HUES64 (cell line): ENCODE measurements at regions not wholly inside any gene's neighbourhood (a gene's known extent, or its start where the extent isn't known, plus 50 kb on each side); places are given as distances from the start of the nearest gene placed in this dataset.

Experiments used
- H3K27ac ChIP-seq: 2 replicates; pipeline ENCODE4 v1.7.0; 2013; ENCODE audit warnings: low read depth, low read length, inconsistent platforms
- H3K27me3 ChIP-seq: 2 replicates; pipeline ENCODE4 v1.6.1; 2013; ENCODE audit warnings: mild to moderate bottlenecking, low read length; ENCODE audit not compliant: insufficient read depth
- H3K36me3 ChIP-seq: 2 replicates; pipeline ENCODE4 v1.6.1; 2013; ENCODE audit warnings: mild to moderate bottlenecking, low read length; ENCODE audit not compliant: insufficient read depth
- H3K4me1 ChIP-seq: 2 replicates; pipeline ENCODE4 v1.6.1; 2013; ENCODE audit warnings: mild to moderate bottlenecking, low read length, moderate library complexity; ENCODE audit not compliant: insufficient read depth
- H3K4me3 ChIP-seq: 2 replicates; pipeline ENCODE4 v1.5.1; 2013; ENCODE audit warnings: mild to moderate bottlenecking, low read length, moderate library complexity
- H3K9ac ChIP-seq: 2 replicates; pipeline ENCODE4 v1.6.1; 2013; ENCODE audit warnings: mild to moderate bottlenecking, low read depth, low read length
- H3K9me3 ChIP-seq: 2 replicates; pipeline ENCODE4 v1.6.1; 2013; ENCODE audit warnings: low read depth, low read length; ENCODE audit not compliant: insufficient read depth
- WGBS: fragments of 150-250, 120-280 bp; methylation state at CpG from one replicate; pipeline ENCODE4 v1.1.7; 2013; ENCODE audit warnings: missing lambda C conversion rate; 5-methylcytosine and 5-hydroxymethylcytosine counted together

DNA sequence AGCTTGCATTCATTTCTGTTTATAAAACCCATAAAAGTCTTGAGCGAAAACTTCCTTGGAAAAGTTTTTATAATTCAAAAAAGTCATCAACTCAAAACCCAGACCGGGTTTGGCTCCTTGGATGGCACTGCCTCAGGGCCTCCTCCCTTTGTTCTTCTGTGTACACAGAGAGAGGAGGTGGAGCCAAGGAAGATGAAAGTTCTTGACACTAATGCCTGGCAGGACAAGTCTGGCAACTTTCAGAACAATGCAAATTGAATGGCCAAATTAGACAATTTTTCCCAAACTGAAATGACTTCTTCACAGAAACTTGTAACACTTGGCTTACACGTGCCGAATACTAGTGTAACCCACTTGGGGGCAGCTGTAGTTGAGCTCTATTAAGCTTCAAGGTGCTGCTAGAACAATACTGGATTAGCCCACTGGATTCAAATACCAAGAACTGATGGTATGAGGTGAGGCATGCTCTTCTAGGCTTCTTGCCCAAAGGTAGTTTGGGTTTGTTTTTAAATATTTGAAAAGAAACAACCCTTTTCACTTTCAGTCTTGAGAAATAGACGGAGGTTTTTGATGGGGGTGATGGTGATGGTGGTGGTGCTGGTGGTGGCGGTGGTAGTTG, 86.6 kb upstream of the FRMD6 start:
- H3K4me1 ChIP-seq: peaks cover 10% of the 10 kb centered on the region
- no peak overlapping the region for H3K4me3 ChIP-seq
- no peaks in the 10 kb centered on the region for H3K9me3 ChIP-seq
- H3K27ac ChIP-seq: no peak overlapping the region
- H3K27me3 ChIP-seq: no peaks in the 10 kb centered on the region
- WGBS: 79% methylated on average over 5 of the region's 6 CpGs
- H3K36me3 ChIP-seq: no peaks in the 10 kb centered on the region
- no peak overlapping the region for H3K9ac ChIP-seq

DNA sequence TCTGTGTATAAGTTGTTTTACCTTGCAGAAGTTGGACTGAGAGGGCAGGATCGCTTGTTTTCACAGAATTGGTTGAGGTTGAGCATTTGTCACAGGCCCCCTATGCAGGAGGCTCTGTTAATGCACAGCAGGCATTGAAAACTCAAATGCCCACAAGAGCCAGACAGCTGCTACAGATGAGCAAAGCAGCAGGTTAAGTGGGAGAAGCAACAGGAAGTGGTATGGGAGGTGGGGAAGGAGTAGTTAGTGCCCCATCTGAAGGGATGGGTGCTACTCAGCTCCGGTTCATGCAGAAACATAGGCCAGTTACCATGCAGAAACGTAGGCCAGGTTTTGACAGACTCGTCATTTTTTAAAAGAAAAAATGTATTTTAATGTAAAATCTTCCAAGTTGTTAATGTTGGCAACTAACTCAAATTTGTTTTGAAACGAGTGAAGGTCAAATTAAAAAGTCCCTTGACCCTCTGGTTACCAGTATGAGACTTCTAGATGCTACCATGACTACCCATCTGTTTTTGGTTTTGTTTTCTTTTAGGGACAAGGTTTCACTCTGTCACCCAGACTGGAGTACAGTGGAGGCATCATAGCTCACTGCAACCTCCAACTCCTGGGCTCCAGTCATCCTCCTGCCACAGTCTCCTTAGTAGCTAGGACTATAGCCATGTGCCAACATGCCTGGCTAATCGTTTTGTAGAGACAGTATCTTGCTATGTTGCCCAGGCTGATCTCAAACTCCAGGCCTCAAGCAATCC, 84.7 kb upstream of the FRMD6 start:
- Histone ChIP-seq H3K9ac (no peak overlapping the region), H3K4me1 (peaks cover 10% of the 10 kb centered on the region), H3K27me3 (no peaks in the 10 kb centered on the region), H3K4me3 (no peak overlapping the region), H3K9me3 (no peaks in the 10 kb centered on the region), H3K27ac (no peak overlapping the region), H3K36me3 (no peaks in the 10 kb centered on the region)
- 83% methylated on average over 6 of the region's 6 CpGs for WGBS

DNA sequence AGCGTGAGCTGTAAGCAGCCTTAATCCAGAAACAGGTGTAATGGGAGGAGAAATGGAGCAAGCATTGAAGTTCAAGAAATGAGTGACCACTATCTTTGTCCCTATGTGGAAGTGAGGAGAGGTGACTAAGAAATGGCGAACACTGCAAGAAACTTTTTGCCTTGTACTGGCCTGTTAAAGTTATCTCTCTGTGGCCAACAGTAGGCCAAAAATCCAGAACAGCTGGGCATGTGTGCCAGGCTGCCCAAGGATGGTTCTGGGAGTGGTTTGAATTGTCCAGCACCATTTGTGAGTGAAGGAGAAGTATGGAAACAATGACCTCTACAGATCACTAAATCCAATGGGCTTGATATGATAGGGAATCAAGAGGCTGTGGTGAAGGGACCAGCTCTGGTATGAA, 83.3 kb upstream of the FRMD6 start:
- Histone ChIP-seq H3K27ac (no peak overlapping the region), H3K27me3 (no peaks in the 10 kb centered on the region), H3K9ac (no peak overlapping the region), H3K9me3 (no peaks in the 10 kb centered on the region), H3K4me1 (peaks cover 10% of the 10 kb centered on the region), H3K4me3 (no peak overlapping the region), H3K36me3 (no peaks in the 10 kb centered on the region)
- WGBS: 89% methylated on average over 2 of the region's 2 CpGs

DNA sequence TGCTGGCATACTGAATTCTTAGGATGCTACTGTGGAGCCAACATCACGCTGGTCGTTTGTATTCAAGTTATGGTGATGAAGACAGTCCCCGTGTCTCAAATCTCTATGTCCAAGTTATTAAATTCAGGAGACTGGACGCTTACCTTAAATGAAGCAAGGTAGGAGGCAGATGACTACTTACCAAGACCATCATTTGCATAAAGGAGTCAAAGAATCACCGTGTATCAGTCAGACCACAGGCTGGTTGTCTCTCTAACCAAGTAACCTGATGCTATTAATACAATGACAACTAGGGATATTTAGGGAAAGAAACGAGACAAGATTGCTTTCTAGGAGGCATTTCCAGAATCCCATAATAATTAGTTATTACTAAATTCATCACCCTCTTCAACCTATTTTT, 78.1 kb upstream of the FRMD6 start:
- Histone ChIP-seq H3K27ac (no peak overlapping the region), H3K9ac (no peak overlapping the region), H3K9me3 (no peaks in the 10 kb centered on the region), H3K4me1 (peaks cover 18% of the 10 kb centered on the region), H3K27me3 (no peaks in the 10 kb centered on the region), H3K4me3 (no peak overlapping the region), H3K36me3 (no peaks in the 10 kb centered on the region)
- 93% methylated on average over 6 of the region's 6 CpGs for WGBS

DNA sequence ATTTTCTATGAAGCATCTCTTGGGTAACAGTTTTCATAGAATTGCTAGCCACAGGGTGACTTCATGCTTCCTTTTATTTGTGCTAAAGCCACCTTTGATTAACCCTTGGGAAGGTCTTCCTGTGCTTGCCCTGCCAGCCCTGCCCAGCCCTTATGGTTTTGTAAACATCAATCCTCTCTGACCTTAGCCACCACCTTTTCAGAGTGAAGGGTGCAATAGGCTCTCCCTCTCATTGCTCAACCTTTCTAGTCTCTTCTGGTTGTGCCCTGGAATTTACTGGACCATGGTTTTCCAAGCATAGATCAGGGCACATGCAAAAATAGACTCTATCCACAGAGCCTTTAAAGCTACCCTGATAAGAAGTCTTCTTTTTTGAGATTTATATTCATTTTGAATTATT, 77.7 kb upstream of the FRMD6 start:
- Histone ChIP-seq H3K4me1 (peaks cover 18% of the 10 kb centered on the region), H3K27ac (no peak overlapping the region), H3K9ac (no peak overlapping the region), H3K27me3 (no peaks in the 10 kb centered on the region), H3K36me3 (no peaks in the 10 kb centered on the region), H3K4me3 (no peak overlapping the region), H3K9me3 (no peaks in the 10 kb centered on the region)

DNA sequence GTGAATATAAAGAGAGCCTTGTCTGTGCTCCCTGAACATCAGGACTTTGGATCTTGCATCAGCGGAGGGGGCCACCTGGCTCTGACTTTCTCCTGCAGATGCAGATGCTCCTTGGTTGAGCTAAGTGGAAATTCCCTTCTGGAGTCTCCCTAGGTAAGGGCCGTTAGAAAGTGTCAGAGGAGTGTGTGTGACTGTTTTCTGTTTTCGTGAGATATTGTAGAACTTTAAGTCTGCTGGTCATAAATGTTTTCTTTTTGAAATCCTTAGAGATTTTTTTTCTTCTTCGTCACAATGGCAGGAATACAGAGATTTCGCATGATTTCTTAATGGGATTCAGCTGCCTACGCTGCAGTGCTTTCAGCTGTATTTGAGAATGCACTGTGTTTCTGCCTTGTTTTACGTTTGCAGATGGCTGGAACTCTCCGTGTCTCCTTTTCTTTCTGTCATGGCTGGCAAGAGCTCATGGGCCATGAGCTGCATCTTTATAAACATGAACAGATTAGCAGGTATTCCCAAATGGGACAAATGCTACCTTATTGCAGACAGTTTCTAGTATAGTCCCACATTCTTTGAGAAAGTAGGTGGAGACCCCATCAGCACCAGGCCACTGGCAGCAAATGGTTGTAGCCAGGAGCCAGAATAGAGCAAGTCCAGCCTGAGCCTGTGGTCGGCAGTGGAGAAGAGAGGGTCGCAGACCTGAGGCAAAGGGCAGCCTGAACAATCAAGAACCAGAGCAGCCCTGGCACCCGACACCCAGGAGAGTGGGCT, 76.2 kb upstream of the FRMD6 start:
- WGBS: 80% methylated on average over 11 of the region's 11 CpGs
- Histone ChIP-seq H3K4me3 (no peak overlapping the region), H3K9ac (no peak overlapping the region), H3K36me3 (no peaks in the 10 kb centered on the region), H3K27me3 (no peaks in the 10 kb centered on the region), H3K27ac (no peak overlapping the region), H3K9me3 (no peaks in the 10 kb centered on the region), H3K4me1 (peaks cover 18% of the 10 kb centered on the region)

DNA sequence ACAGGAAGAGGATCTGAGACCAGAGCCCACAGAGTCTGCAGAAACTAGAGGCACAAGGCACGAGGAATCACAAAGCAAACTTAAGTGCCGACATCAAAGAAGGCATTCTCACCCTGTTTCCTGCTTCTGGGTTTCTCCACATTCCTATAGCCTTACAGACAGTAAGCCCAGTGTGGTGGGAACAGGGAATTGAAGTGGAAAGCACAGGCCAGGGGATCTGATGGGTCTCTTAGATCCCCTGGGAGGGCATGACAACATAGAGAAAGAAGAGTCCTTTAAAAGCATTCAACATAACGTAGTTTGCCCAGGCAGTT, 75.6 kb upstream of the FRMD6 start:
- no peak overlapping the region for H3K4me3 ChIP-seq
- H3K27ac ChIP-seq: no peak overlapping the region
- H3K4me1 ChIP-seq: peaks cover 18% of the 10 kb centered on the region
- H3K36me3 ChIP-seq: no peaks in the 10 kb centered on the region
- 59% methylated on average over 3 of the region's 3 CpGs for WGBS
- H3K9ac ChIP-seq: no peak overlapping the region
- H3K27me3 ChIP-seq: no peaks in the 10 kb centered on the region
- no peaks in the 10 kb centered on the region for H3K9me3 ChIP-seq

DNA sequence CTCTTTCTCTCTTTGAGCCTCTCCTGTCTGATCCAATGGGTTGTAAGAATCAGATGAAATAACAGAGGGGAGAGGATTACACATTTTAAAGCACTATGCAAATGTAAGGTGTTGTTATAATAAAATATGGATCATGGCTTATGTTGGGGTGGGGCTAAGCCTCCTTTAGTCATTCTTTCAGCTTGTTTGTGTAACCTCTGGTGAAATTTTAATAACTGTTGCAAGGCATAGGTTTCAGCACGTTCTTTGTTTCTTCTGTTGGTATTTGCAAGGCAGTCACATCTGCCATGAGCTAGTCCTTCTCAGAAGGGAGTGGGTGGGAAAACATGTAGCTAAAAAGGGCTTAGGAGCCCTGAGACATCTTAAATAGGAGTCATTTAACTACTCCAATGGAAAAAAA, 74.8 kb upstream of the FRMD6 start:
- Histone ChIP-seq H3K9me3 (no peaks in the 10 kb centered on the region), H3K27me3 (no peaks in the 10 kb centered on the region), H3K27ac (no peak overlapping the region), H3K4me3 (no peak overlapping the region), H3K36me3 (no peaks in the 10 kb centered on the region), H3K9ac (no peak overlapping the region), H3K4me1 (peaks cover 18% of the 10 kb centered on the region)
- 92% methylated on average over 1 of the region's 1 CpG for WGBS

DNA sequence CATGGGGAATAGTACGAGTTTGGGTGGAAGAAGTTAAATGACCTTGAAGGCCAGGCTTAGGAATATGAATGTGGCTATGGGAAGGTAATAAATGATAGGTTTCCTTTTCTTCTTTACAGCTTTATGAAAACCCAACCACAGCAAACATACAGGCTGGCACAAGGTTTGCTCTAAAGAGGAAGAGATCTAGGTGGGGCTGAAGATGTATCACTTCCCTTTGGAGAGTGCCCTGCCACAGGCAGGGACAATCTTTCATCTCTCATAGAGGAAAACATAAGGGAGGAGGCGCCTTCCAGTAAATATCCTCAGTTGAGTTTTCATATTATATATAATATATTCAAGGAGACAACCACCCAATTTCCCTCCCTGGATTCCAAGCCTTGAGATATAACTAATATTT, 72.9 kb upstream of the FRMD6 start:
- no peaks in the 10 kb centered on the region for H3K27me3 ChIP-seq
- no peak overlapping the region for H3K9ac ChIP-seq
- no peak overlapping the region for H3K4me3 ChIP-seq
- H3K36me3 ChIP-seq: no peaks in the 10 kb centered on the region
- peaks cover 18% of the 10 kb centered on the region for H3K4me1 ChIP-seq
- WGBS: 85% methylated on average over 1 of the region's 2 CpGs
- no peaks in the 10 kb centered on the region for H3K9me3 ChIP-seq
- H3K27ac ChIP-seq: no peak overlapping the region

DNA sequence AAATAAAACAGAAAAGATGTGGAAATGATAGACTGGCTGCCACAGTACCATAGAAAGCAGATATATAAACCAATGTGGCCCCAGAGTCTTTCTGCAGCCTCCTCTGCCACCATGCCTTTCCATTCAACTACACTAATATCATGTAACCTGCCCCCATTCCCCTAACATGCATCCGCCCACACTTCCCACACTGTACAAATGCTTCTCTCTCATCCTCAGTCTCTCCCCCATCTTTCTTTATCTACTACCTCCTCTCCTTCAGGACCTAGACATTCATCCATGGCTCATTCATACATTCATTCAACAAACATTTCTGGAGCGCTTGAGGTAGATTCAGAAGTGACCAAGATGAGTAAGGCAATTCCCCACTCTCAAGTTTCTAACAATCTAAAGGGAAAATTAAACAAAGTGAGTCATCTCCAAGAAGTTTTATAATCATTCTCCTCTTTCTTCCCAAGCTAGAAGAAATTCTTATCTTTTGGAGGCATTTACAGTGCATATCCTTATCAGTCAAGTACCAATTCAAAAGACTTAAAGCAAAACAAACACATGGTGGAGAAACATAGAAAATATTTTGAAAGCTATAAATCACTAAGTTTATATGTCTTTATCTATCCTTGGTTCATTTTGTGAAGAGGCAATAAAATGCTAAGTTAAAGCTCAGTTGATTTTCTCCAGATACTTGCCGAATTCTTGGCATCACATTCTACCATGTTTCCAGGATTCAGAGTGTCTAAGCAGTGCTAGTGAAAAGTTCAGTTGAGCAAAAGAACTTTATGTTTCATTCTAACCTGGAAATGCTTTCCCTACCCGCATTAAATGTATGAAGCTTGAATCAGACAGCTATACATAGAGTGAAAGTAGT, 70.5 kb upstream of the FRMD6 start:
- Histone ChIP-seq H3K4me1 (peaks cover 6% of the 10 kb centered on the region), H3K27ac (no peak overlapping the region), H3K27me3 (no peaks in the 10 kb centered on the region), H3K9ac (no peak overlapping the region), H3K9me3 (no peaks in the 10 kb centered on the region), H3K36me3 (no peaks in the 10 kb centered on the region), H3K4me3 (no peak overlapping the region)
- whole genome bisulfite sequencing: 92% methylated on average over 3 of the region's 4 CpGs

DNA sequence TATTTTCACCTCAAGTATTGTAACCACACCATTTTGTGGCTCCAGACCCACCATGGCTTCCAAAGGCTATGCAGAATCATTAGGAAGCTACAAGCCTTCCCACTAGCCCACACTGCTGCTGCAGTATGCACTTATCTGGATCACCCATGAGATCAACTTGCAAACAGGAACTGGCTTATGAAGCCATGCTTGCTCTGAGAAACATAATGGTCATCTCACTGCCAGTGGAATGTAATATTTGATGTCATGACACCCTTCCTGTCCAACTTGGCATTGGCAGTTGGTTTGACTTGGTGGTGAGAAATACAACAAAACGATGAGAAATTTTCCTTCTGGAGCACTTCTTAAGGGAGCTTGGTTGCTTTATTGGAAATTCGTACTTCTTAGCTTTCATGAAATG, 69.3 kb upstream of the FRMD6 start:
- H3K27me3 ChIP-seq: no peaks in the 10 kb centered on the region
- WGBS: 88% methylated on average over 2 of the region's 2 CpGs
- H3K9me3 ChIP-seq: no peaks in the 10 kb centered on the region
- H3K36me3 ChIP-seq: no peaks in the 10 kb centered on the region
- no peak overlapping the region for H3K9ac ChIP-seq
- no peaks in the 10 kb centered on the region; the same call in 1 of the 2 replicates for H3K4me1 ChIP-seq
- no peak overlapping the region for H3K4me3 ChIP-seq
- no peak overlapping the region for H3K27ac ChIP-seq
